ENCODE measurements at regions not wholly inside any gene's neighbourhood (a gene's known extent, or its start where the extent isn't known, plus 50 kb on each side); places are given as distances from the start of the nearest gene placed in this dataset.

GRCh38 chr5:125263356-125263755, 516.9 kb upstream of the ZNF608 start:
- H3K27ac Mint-ChIP-seq, result no peak overlapping the region
- H3K27me3 Mint-ChIP-seq, result no peaks in the 10 kb centered on the region
- H3K9me3 ChIP-seq (ENCODE audit: control insufficient read depth, low read length, poor library complexity, severe bottlenecking), result no peaks in the 10 kb centered on the region
- H3K4me1 Mint-ChIP-seq, result no peaks in the 10 kb centered on the region
- no peak overlapping the region for H3K4me3 Mint-ChIP-seq
- ATAC-seq (no peak), DNase-seq (no peak)
- H3K36me3 Mint-ChIP-seq (ENCODE audit: low read depth), result no peaks in the 10 kb centered on the region

GRCh38 chr5:125266106-125266505, 519.7 kb upstream of the ZNF608 start:
- DNase-seq, result no peak
- no peaks in the 10 kb centered on the region for H3K27me3 Mint-ChIP-seq
- H3K4me3 Mint-ChIP-seq, result no peak overlapping the region
- no peak overlapping the region for H3K27ac Mint-ChIP-seq
- ATAC-seq, result no peak
- H3K36me3 Mint-ChIP-seq (ENCODE audit: low read depth), result no peaks in the 10 kb centered on the region
- H3K4me1 Mint-ChIP-seq, result no peaks in the 10 kb centered on the region
- H3K9me3 ChIP-seq (ENCODE audit: control insufficient read depth, low read length, poor library complexity, severe bottlenecking), result no peaks in the 10 kb centered on the region

GRCh38 chr5:125267636-125268248, 521.3 kb upstream of the ZNF608 start:
- ATAC-seq, result no peak
- no peak for DNase-seq
- H3K4me3 Mint-ChIP-seq, result no peak overlapping the region
- H3K4me1 Mint-ChIP-seq, result no peaks in the 10 kb centered on the region
- no peaks in the 10 kb centered on the region for H3K9me3 ChIP-seq (ENCODE audit: control insufficient read depth, low read length, poor library complexity, severe bottlenecking)
- H3K36me3 Mint-ChIP-seq (ENCODE audit: low read depth), result no peaks in the 10 kb centered on the region
- no peak overlapping the region for H3K27ac Mint-ChIP-seq
- no peaks in the 10 kb centered on the region for H3K27me3 Mint-ChIP-seq

- Mint-ChIP-seq H3K27me3 (no peaks in the 10 kb centered on the region), H3K36me3 (ENCODE audit: low read depth) (no peaks in the 10 kb centered on the region), H3K4me3 (no peak overlapping the region), H3K4me1 (no peaks in the 10 kb centered on the region), H3K27ac (no peak overlapping the region)
- no peak for DNase-seq
- no peaks in the 10 kb centered on the region for H3K9me3 ChIP-seq (ENCODE audit: control insufficient read depth, low read length, poor library complexity, severe bottlenecking)
- ATAC-seq, result no peak
Observed at GRCh38 chr5:125269926-125270325, 523.5 kb upstream of the ZNF608 start.

- no peaks in the 10 kb centered on the region for H3K4me1 Mint-ChIP-seq
Observed at GRCh38 chr5:125272357-125272756, 525.9 kb upstream of the ZNF608 start.

GRCh38 chr5:125274211-125274610, 527.8 kb upstream of the ZNF608 start:
- no peak overlapping the region for H3K27ac Mint-ChIP-seq
- no peak for DNase-seq
- H3K27me3 Mint-ChIP-seq, result no peaks in the 10 kb centered on the region

More at GRCh38 chr5:125272357-125272756, 525.9 kb upstream of the ZNF608 start:
- Mint-ChIP-seq H3K4me3 (no peak overlapping the region), H3K36me3 (ENCODE audit: low read depth) (no peaks in the 10 kb centered on the region), H3K27me3 (no peaks in the 10 kb centered on the region), H3K27ac (no peak overlapping the region)
- DNase-seq, result no peak
- ATAC-seq, result no peak
- H3K9me3 ChIP-seq (ENCODE audit: control insufficient read depth, low read length, poor library complexity, severe bottlenecking), result no peaks in the 10 kb centered on the region

GRCh38 chr5:125274938-125275724, 528.7 kb upstream of the ZNF608 start:
- Mint-ChIP-seq H3K36me3 (ENCODE audit: low read depth) (no peaks in the 10 kb centered on the region), H3K27me3 (no peaks in the 10 kb centered on the region), H3K4me3 (no peak overlapping the region), H3K27ac (no peak overlapping the region), H3K4me1 (no peaks in the 10 kb centered on the region)
- H3K9me3 ChIP-seq (ENCODE audit: control insufficient read depth, low read length, poor library complexity, severe bottlenecking), result no peaks in the 10 kb centered on the region
- ATAC-seq (no peak), DNase-seq (no peak)

More at GRCh38 chr5:125274211-125274610, 527.8 kb upstream of the ZNF608 start:
- H3K9me3 ChIP-seq (ENCODE audit: control insufficient read depth, low read length, poor library complexity, severe bottlenecking), result no peaks in the 10 kb centered on the region
- no peak for ATAC-seq
- Mint-ChIP-seq H3K36me3 (ENCODE audit: low read depth) (no peaks in the 10 kb centered on the region), H3K4me3 (no peak overlapping the region), H3K4me1 (no peaks in the 10 kb centered on the region)

- Mint-ChIP-seq H3K36me3 (ENCODE audit: low read depth) (no peaks in the 10 kb centered on the region), H3K4me3 (no peak overlapping the region), H3K4me1 (no peaks in the 10 kb centered on the region), H3K27me3 (no peaks in the 10 kb centered on the region), H3K27ac (no peak overlapping the region)
- ATAC-seq (no peak), DNase-seq (no peak)
- H3K9me3 ChIP-seq (ENCODE audit: control insufficient read depth, low read length, poor library complexity, severe bottlenecking), result no peaks in the 10 kb centered on the region
Observed at GRCh38 chr5:125275725-125276090, 529.3 kb upstream of the ZNF608 start.

GRCh38 chr5:125276096-125276495, 529.7 kb upstream of the ZNF608 start:
- Mint-ChIP-seq H3K27ac (no peak overlapping the region), H3K4me1 (no peaks in the 10 kb centered on the region), H3K36me3 (ENCODE audit: low read depth) (no peaks in the 10 kb centered on the region), H3K4me3 (no peak overlapping the region), H3K27me3 (no peaks in the 10 kb centered on the region)
- DNase-seq (no peak), ATAC-seq (no peak)
- H3K9me3 ChIP-seq (ENCODE audit: control insufficient read depth, low read length, poor library complexity, severe bottlenecking), result no peaks in the 10 kb centered on the region

GRCh38 chr5:125277494-125278154, 531.2 kb upstream of the ZNF608 start:
- Mint-ChIP-seq H3K27ac (no peak overlapping the region), H3K27me3 (no peaks in the 10 kb centered on the region), H3K36me3 (ENCODE audit: low read depth) (no peaks in the 10 kb centered on the region), H3K4me1 (no peaks in the 10 kb centered on the region), H3K4me3 (no peak overlapping the region)
- DNase-seq (no peak), ATAC-seq (no peak)
- H3K9me3 ChIP-seq (ENCODE audit: control insufficient read depth, low read length, poor library complexity, severe bottlenecking), result no peaks in the 10 kb centered on the region

GRCh38 chr5:125278711-125279110, 532.3 kb upstream of the ZNF608 start:
- Mint-ChIP-seq H3K27me3 (no peaks in the 10 kb centered on the region), H3K27ac (no peak overlapping the region), H3K4me1 (no peaks in the 10 kb centered on the region), H3K36me3 (ENCODE audit: low read depth) (no peaks in the 10 kb centered on the region), H3K4me3 (no peak overlapping the region)
- no peaks in the 10 kb centered on the region for H3K9me3 ChIP-seq (ENCODE audit: control insufficient read depth, low read length, poor library complexity, severe bottlenecking)
- no peak for DNase-seq
- no peak for ATAC-seq

- Mint-ChIP-seq H3K27me3 (no peaks in the 10 kb centered on the region), H3K27ac (no peak overlapping the region), H3K36me3 (ENCODE audit: low read depth) (no peaks in the 10 kb centered on the region), H3K4me1 (no peaks in the 10 kb centered on the region), H3K4me3 (no peak overlapping the region)
- DNase-seq (no peak), ATAC-seq (no peak)
- H3K9me3 ChIP-seq (ENCODE audit: control insufficient read depth, low read length, poor library complexity, severe bottlenecking), result no peaks in the 10 kb centered on the region
Observed at GRCh38 chr5:125281667-125282066, 535.2 kb upstream of the ZNF608 start.

- no peak overlapping the region for H3K27ac Mint-ChIP-seq
- H3K36me3 Mint-ChIP-seq (ENCODE audit: low read depth), result no peaks in the 10 kb centered on the region
- DNase-seq (no peak), ATAC-seq (no peak)
- no peaks in the 10 kb centered on the region for H3K9me3 ChIP-seq (ENCODE audit: control insufficient read depth, low read length, poor library complexity, severe bottlenecking)
- no peaks in the 10 kb centered on the region for H3K27me3 Mint-ChIP-seq
- no peak overlapping the region for H3K4me3 Mint-ChIP-seq
- H3K4me1 Mint-ChIP-seq, result no peaks in the 10 kb centered on the region
Observed at GRCh38 chr5:125283372-125283771, 536.9 kb upstream of the ZNF608 start.
